Muscle of leg (tissue), 3 donors: ENCODE measurements at regions not wholly inside any gene's neighbourhood (a gene's known extent, or its start where the extent isn't known, plus 50 kb on each side); places are given as distances from the start of the nearest gene placed in this dataset.

ENCODE experiments used
- DNase-seq: peaks from one replicate; pipeline ENCODE4 v3.0.0; 2013
- H3K27ac ChIP-seq: one replicate; pipeline ENCODE4 v1.5.1; 2013; ENCODE audit warnings: mild to moderate bottlenecking, low read length, control low read depth
- H3K27me3 ChIP-seq: one replicate; pipeline ENCODE4 v1.6.1; 2013; ENCODE audit warnings: low read length; ENCODE audit not compliant: control insufficient read depth, insufficient read depth
- H3K36me3 ChIP-seq: one replicate; pipeline ENCODE4 v1.6.1; 2013; ENCODE audit warnings: low read length; ENCODE audit not compliant: control insufficient read depth, insufficient read depth
- H3K4me1 ChIP-seq: one replicate; pipeline ENCODE4 v1.6.1; 2013; ENCODE audit warnings: low read length; ENCODE audit not compliant: control insufficient read depth, insufficient read depth
- H3K4me3 ChIP-seq: one replicate; pipeline ENCODE4 v1.5.1; 2013; ENCODE audit warnings: low read length, control low read depth
- H3K9me3 ChIP-seq: replicated peaks from 2 replicates; pipeline ENCODE4 v1.6.1; 2013; ENCODE audit warnings: low read depth, low read length; ENCODE audit not compliant: control insufficient read depth
- WGBS: methylation state at CpG from one replicate; pipeline ENCODE4 v1.1.5; 2013; ENCODE audit warnings: missing lambda C conversion rate; ENCODE audit not compliant: insufficient coverage; 5-methylcytosine and 5-hydroxymethylcytosine counted together

DNA sequence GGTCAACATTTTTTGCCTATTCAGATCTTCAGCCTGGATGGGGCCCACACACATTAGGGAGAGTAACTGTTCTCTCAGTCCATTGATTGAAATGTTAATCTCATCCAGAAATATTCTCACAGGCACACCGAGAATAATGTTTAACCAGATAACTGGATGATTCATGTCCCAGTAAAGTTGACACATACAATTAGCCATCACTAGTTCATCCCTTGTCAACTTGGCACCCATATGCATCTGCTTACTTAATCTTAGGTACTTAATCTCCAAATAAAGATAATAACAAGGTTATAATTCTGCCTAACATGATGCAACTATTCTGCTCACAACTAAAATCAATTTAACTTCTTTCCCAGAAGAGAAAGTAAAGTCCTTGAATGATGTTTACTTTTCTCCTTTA lies 502.6 kb downstream of the ADRA2A start:
- no CpG with 5 or more reads among the region's 1 CpG for WGBS
- no peak for DNase-seq
- H3K9me3 ChIP-seq: no peaks in the 10 kb centered on the region
- H3K4me3 ChIP-seq: no peak overlapping the region
- no peaks in the 10 kb centered on the region for H3K27me3 ChIP-seq
- no peaks in the 10 kb centered on the region for H3K4me1 ChIP-seq
- H3K36me3 ChIP-seq: no peaks in the 10 kb centered on the region
- no peak overlapping the region for H3K27ac ChIP-seq

DNA sequence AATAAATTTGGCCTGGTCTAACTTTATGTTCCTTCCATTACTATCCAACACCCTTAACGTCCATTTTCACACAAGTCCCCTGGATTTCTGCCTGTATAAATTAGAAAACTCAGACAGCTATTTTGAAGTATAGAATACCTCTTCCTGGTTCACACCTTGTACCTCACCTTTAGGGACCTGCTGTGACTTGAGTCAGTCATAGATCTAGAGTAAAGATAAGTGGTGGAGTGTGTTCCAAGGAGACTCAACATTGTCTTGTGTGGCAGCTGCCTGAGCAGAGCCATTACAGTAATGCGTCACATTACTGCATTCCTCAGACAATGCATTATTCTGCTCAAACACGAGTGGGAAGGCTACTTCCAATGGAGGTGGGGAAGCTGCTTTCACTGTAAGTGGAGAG lies 513.9 kb downstream of the ADRA2A start:
- Histone ChIP-seq H3K4me3 (no peak overlapping the region), H3K36me3 (no peaks in the 10 kb centered on the region), H3K27ac (no peak overlapping the region), H3K4me1 (no peaks in the 10 kb centered on the region), H3K27me3 (no peaks in the 10 kb centered on the region), H3K9me3 (no peaks in the 10 kb centered on the region)
- DNase-seq: no peak
- WGBS: no CpG with 5 or more reads among the region's 3 CpGs

- H3K27me3 ChIP-seq: no peaks in the 10 kb centered on the region
- peak; percentile 6 for DNase-seq
- H3K9me3 ChIP-seq: no peaks in the 10 kb centered on the region
- no peak overlapping the region for H3K27ac ChIP-seq
- no peak overlapping the region for H3K4me3 ChIP-seq
- no peaks in the 10 kb centered on the region for H3K4me1 ChIP-seq
- H3K36me3 ChIP-seq: no peaks in the 10 kb centered on the region
- 80% methylated on average over 1 of the region's 3 CpGs for WGBS
These were observed 516.7 kb downstream of the ADRA2A start for GRCh38 chr10:111593578-111593977.

DNA sequence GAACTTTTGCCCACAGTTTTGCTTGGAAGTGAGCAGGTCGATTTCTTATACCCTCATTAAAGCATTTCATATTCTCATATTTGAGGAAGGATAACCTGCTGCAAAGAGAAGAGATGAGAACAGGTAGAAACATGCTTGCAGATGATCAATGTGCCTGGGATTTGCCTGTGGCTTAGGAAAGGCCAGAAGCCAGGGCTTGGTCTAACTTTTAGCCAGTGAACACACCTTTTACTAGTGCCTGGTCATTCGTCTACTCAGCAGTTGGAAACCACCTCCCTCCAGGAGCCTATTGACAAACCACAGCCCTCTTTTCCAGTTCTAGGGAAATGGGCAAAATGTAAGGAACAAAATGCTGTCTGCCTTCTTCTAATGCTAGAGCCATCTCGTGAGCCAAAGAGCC lies 518.3 kb downstream of the ADRA2A start:
- Histone ChIP-seq H3K9me3 (no peaks in the 10 kb centered on the region), H3K36me3 (no peaks in the 10 kb centered on the region), H3K4me3 (no peak overlapping the region), H3K4me1 (no peaks in the 10 kb centered on the region), H3K27me3 (no peaks in the 10 kb centered on the region), H3K27ac (no peak overlapping the region)
- 75% methylated on average over 1 of the region's 3 CpGs for WGBS
- no peak for DNase-seq

DNA sequence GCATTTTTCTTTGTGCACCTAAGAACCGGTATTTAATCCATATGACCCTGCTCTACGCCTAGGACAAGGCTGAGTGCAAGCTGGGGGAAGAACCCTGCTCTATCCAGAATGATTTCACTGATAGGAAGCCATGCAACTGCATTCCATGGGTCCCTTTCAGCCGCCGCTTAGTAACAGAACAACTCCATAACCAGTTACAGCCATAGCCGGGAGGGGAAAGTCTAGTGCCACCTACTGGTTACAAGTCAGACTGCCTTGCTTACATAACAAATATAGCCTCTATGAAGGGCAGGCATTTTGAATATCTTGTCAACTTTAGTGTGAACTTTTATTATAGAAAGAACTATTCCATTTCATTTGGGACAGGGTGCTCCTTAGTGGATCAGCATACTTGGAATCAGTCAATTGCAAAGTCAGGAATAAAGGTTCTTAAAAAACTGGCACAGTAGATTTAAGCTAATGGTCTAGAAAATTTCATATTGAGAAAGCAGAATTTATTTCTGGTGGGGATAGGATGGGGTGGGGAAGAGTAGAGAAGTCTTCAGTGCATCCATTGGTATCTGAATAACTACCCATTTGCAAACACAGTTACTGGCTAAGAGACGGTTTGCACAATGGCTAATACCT lies 521.7 kb downstream of the ADRA2A start:
- Histone ChIP-seq H3K27ac (no peak overlapping the region), H3K9me3 (no peaks in the 10 kb centered on the region), H3K4me1 (no peaks in the 10 kb centered on the region), H3K4me3 (no peak overlapping the region), H3K36me3 (no peaks in the 10 kb centered on the region), H3K27me3 (no peaks in the 10 kb centered on the region)
- DNase-seq: peak; percentile 67
- WGBS: 51% methylated on average over 2 of the region's 6 CpGs

- 90% methylated on average over 1 of the region's 2 CpGs for WGBS
- H3K9me3 ChIP-seq: no peaks in the 10 kb centered on the region
- no peak for DNase-seq
- H3K27me3 ChIP-seq: no peaks in the 10 kb centered on the region
- H3K36me3 ChIP-seq: no peaks in the 10 kb centered on the region
- no peak overlapping the region for H3K27ac ChIP-seq
- no peaks in the 10 kb centered on the region for H3K4me1 ChIP-seq
- H3K4me3 ChIP-seq: no peak overlapping the region
These were observed 523.1 kb downstream of the ADRA2A start for GRCh38 chr10:111599943-111600342.

- Histone ChIP-seq H3K4me3 (no peak overlapping the region), H3K9me3 (no peaks in the 10 kb centered on the region), H3K36me3 (no peaks in the 10 kb centered on the region), H3K27me3 (no peaks in the 10 kb centered on the region), H3K27ac (no peak overlapping the region), H3K4me1 (no peaks in the 10 kb centered on the region)
- DNase-seq: peak; percentile 24
- WGBS: 35% methylated on average over 2 of the region's 3 CpGs
These were observed 523.9 kb downstream of the ADRA2A start for GRCh38 chr10:111600772-111601171.

DNA sequence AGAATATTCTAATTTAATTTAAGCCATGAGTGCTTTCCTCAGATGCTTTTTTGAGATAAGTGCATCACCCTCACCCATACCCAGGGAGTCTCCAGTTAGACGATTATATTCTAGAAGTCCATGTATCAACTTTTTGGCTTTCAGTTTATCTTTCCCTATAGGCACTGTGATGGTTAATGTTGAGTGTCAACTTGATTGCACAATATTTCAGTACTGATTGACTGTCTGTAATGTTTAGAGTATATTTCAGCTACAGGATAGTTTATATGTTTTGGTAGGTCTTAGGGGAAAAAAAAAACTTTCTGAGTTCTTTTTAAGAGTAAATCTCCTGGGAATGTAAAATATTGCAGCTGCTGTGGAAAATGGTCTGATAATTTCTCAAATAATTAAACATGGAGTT lies 535.4 kb downstream of the ADRA2A start:
- no peaks in the 10 kb centered on the region for H3K9me3 ChIP-seq
- no peak overlapping the region for H3K4me3 ChIP-seq
- no peaks in the 10 kb centered on the region for H3K36me3 ChIP-seq
- no CpG with 5 or more reads among the region's 1 CpG for WGBS
- no peaks in the 10 kb centered on the region for H3K4me1 ChIP-seq
- no peaks in the 10 kb centered on the region for H3K27me3 ChIP-seq
- no peak overlapping the region for H3K27ac ChIP-seq
- DNase-seq: no peak

- 85% methylated on average over 2 of the region's 3 CpGs for WGBS
- Histone ChIP-seq H3K4me3 (no peak overlapping the region), H3K27me3 (no peaks in the 10 kb centered on the region), H3K9me3 (peaks cover 3% of the 10 kb centered on the region), H3K4me1 (no peaks in the 10 kb centered on the region), H3K36me3 (no peaks in the 10 kb centered on the region), H3K27ac (no peak overlapping the region)
- DNase-seq: no peak
These were observed 549.4 kb downstream of the GPAM start for GRCh38 chr10:111634191-111634590.

GRCh38 chr10:111646021-111646420 lies 537.5 kb downstream of the GPAM start:
- Histone ChIP-seq H3K4me3 (no peak overlapping the region), H3K27ac (no peak overlapping the region), H3K4me1 (no peaks in the 10 kb centered on the region), H3K27me3 (no peaks in the 10 kb centered on the region), H3K36me3 (no peaks in the 10 kb centered on the region), H3K9me3 (peaks cover 8% of the 10 kb centered on the region)
- no peak for DNase-seq
- WGBS: no CpG with 5 or more reads among the region's 2 CpGs

GRCh38 chr10:111648046-111648445 lies 535.5 kb downstream of the GPAM start:
- Histone ChIP-seq H3K9me3 (peaks cover 8% of the 10 kb centered on the region), H3K4me3 (no peak overlapping the region), H3K27ac (no peak overlapping the region), H3K36me3 (no peaks in the 10 kb centered on the region), H3K27me3 (no peaks in the 10 kb centered on the region), H3K4me1 (no peaks in the 10 kb centered on the region)
- 35% methylated on average over 2 of the region's 2 CpGs for WGBS
- DNase-seq: peak; percentile 30
